ENCODE measurements at regions not wholly inside any gene's neighbourhood (a gene's known extent, or its start where the extent isn't known, plus 50 kb on each side); places are given as distances from the start of the nearest gene placed in this dataset.

GRCh38 chr12:92370828-92371227, 225.2 kb upstream of the BTG1 start:
- no peak for TF ChIP-seq CTCF (conservative IDR thresholded peaks at IDR 0.05; ENCODE audit: low read length)
- no peak for TF ChIP-seq EZH2phosphoT487 (IDR thresholded peaks at IDR 0.05; ENCODE audit: borderline replicate concordance, low read depth, low read length)

All from OCI-LY7 (cell line).